Limb (tissue), 2 donors: ENCODE measurements at regions not wholly inside any gene's neighbourhood (a gene's known extent, or its start where the extent isn't known, plus 50 kb on each side); places are given as distances from the start of the nearest gene placed in this dataset.
"Not testable (repeated sequence)": the region's sequence is repeated elsewhere in the genome, so short reads cannot be mapped to it uniquely, and the experiment has no call there.

Source experiments
- DNase-seq, 2 donors: peaks; one replicate each; pipeline ENCODE4 v3.0.0-alpha.2; 2016; ENCODE audit errors: extremely low spot score in 2 of 2

DNA sequence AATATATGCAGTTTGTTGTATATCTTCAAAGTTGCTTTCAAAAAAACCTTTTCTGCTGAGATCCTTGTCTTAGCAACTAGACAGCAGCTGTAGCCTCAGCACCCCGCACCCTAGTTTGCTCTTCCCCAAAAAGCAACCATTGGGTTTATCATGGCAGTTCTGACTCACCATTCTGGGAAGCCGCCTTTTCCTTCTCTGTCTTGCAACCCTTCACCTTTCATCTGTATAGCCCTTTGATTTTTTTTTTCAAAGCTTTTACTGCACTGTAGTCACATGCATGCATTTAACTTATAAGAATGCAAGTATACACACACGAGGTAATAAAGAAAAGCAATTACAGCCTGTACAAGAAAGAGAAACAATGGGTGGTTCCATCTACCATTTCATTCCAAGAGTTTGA, 65.1 kb upstream of the THBS1 start:
- no peak for DNase-seq

DNA sequence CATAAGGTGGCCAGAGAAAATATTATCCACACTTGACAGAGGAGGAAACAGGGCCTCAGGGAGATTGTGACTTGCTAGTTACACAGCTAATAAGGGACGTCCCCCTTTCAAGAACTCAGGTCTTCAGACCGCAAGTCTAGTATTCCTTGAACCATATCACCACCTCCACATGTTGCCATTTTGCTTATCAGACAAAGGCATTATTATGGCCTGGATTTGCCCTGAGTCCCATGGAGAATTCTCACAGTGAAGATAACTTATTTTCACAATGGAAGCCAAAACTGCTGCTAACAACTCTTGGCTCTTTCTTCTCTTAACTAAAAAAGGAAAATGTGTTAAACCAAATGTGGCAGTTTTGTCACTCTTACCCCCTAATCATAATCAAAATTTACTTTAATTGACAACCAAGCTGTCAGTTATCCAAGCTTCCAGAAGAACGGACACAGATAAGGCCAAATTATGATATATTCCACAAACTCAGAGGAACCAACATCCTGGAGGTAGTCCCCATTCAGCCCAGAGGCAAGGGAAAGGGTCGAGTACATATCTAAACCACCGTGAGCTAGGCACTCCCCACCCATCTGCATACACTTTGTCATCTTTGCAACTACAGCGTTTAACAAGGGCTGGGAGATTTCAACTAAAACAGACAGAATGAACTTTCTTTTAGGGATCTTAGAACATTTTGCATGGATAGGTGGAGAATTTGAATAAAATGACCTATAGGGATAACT, 63.6 kb upstream of the THBS1 start:
- DNase-seq, result no peak

DNA sequence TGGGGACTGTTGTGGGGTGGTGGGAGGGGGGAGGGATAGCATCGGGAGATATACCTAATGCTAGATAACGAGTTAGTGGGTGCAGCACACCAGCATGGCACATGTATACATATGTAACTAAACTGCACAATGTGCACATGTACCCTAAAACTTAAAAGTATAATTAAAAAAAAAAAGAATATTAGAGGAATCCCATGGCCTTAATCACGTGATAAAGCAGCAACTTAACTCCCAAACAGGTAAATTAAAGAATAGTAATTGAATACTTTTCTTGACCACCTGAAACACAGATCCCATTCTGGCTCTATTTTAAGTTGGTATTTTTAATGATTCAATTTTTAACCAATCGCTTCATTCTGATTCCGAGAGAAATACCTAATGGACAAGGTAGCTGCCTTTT, 56.9 kb upstream of the THBS1 start:
- DNase-seq, result not testable (repeated sequence)

DNA sequence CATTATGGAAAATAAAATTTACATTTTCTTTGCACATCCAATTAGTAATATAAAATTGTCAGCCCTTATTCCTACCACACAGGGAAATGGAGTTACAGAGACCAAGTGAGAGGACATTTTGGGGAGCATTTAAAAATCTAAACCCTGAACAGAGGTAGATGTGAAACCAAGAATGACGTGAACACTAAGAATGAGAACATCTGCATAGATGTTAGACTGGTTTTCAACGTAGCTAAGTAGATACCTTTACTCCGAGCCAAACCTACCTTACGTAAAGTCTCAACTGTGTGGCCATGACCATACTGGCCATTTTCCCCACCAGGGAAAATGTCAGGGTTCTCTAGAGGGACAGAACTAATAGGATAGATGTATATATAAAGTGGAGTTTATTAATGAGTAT, 51.4 kb upstream of the THBS1 start:
- DNase-seq, result no peak

DNA sequence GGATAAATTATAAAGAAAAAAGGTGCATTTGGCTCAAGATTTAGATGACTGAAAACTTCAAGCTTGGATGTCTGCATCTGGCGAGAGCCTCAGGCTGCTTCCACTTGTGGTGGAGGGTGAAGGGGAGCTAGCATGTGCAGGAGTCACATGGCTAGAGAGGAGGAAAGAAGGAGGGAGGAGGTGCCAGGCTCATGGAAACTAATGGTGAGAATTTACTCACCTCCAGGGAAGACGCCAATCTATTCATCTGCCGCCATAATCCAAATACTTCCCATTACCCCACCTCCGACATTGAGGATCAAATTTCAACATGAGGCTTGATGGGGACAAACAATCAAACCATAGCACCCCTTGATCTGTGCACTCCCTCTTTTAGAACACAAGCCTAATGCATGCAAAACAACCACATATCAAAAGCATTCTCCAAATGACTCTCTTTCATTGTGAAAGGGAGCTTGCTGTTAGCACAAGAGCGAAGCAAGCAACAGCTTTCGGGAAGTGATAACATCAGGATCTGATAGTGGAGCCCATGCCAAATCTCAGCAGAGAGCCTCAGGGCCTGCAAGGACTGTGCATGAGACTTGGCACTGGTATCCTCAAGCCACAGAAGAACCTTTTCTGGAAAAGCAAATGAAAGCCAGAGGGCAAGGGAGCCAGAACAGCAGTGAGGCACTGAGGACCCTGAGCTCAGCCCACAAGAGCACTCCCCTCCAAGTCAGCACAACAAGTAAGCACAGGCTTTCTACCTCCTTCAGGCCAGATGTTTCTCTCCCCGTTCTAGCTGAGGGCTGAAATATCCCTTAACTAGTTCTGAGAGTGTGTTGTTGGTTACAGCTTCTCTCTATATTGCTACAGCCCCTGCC, 50.2 kb upstream of the THBS1 start:
- DNase-seq, result no peak
